Fibroblast of lung (primary cell): ENCODE measurements at regions not wholly inside any gene's neighbourhood (a gene's known extent, or its start where the extent isn't known, plus 50 kb on each side); places are given as distances from the start of the nearest gene placed in this dataset.

ENCODE experiments used
- DNase-seq, 2 donors: peaks; one replicate each; pipeline versions ENCODE4 v3.0.0 to v3.0.0-alpha.2; 2010; ENCODE audit warnings: low read depth in 2 of 2
- H2AFZ ChIP-seq: 2 replicates; pipeline ENCODE4 v1.5.1; 2012; ENCODE audit warnings: low read length, control low read depth, inconsistent platforms
- H3K27ac ChIP-seq: 2 replicates; pipeline ENCODE4 v1.5.1; 2011; ENCODE audit warnings: low read length, control low read depth; ENCODE audit not compliant: insufficient read depth
- H3K27me3 ChIP-seq: 2 replicates; pipeline ENCODE4 v1.5.1; 2011; ENCODE audit warnings: mild to moderate bottlenecking, low read length; ENCODE audit not compliant: control insufficient read depth, insufficient read depth
- H3K36me3 ChIP-seq: 2 replicates; pipeline ENCODE4 v1.5.1; 2011; ENCODE audit warnings: low read length; ENCODE audit not compliant: control insufficient read depth, insufficient read depth
- H3K4me1 ChIP-seq: 2 replicates; pipeline ENCODE4 v1.5.1; 2011; ENCODE audit warnings: low read length; ENCODE audit not compliant: control insufficient read depth, insufficient read depth; ENCODE audit errors: extremely low read depth
- H3K4me2 ChIP-seq: 2 replicates; pipeline ENCODE4 v1.5.1; 2011; ENCODE audit warnings: low read length, control low read depth; ENCODE audit not compliant: insufficient read depth; ENCODE audit errors: extremely low read depth
- H3K4me3 ChIP-seq, 4 experiments: fragments of 200-600 bp in 1 of 4; sonication (generic) in 1 of 4; replicated peaks in 1 of 4; 2 replicates each; pipeline ENCODE4 v1.5.1; 2011 to 2016; ENCODE audit warnings: low read length in 4 of 4, low read depth in 3 of 4, mild to moderate bottlenecking in 3 of 4, control low read depth in 2 of 4, inconsistent platforms in 1 of 4, mixed read lengths in 1 of 4; ENCODE audit not compliant: insufficient read depth in 1 of 4; ENCODE audit errors: control extremely low read depth in 1 of 4
- H3K79me2 ChIP-seq: 2 replicates; pipeline ENCODE4 v1.5.1; 2012; ENCODE audit warnings: mild to moderate bottlenecking, low read length, inconsistent platforms; ENCODE audit not compliant: control insufficient read depth, insufficient read depth
- H3K9ac ChIP-seq: 2 replicates; pipeline ENCODE4 v1.5.1; 2011; ENCODE audit warnings: mild to moderate bottlenecking, low read length, control low read depth; ENCODE audit not compliant: insufficient read depth
- H3K9me3 ChIP-seq: 2 replicates; pipeline ENCODE4 v1.5.1; 2012; ENCODE audit warnings: low read depth, low read length; ENCODE audit not compliant: control insufficient read depth, insufficient read depth
- H4K20me1 ChIP-seq: 2 replicates; pipeline ENCODE4 v1.5.1; 2011; ENCODE audit warnings: low read length; ENCODE audit not compliant: control insufficient read depth, insufficient read depth; ENCODE audit errors: extremely low read depth
- CTCF ChIP-seq, 2 donors: IDR thresholded peaks in 1 of 2; conservative IDR thresholded peaks in 1 of 2; 1 replicate in 1 of 2; 2 replicates in 1 of 2; pipeline ENCODE4 v1.5.1; 2011 to 2012; ENCODE audit warnings: low read length in 2 of 2, control low read depth in 1 of 2, inconsistent platforms in 1 of 2, low read depth in 1 of 2, mild to moderate bottlenecking in 1 of 2
- EZH2 ChIP-seq: IDR thresholded peaks from 2 replicates; pipeline ENCODE4 v1.5.1; 2012; ENCODE audit warnings: low read length, control low read depth, mild to moderate bottlenecking; ENCODE audit errors: missing control alignments

- Histone ChIP-seq H3K27ac (no peak overlapping the region), H3K4me2 (no peak overlapping the region)
- TF ChIP-seq CTCF (conservative IDR thresholded peaks at IDR 0.05 in 1 of 2, IDR thresholded peaks at IDR 0.05 in 1 of 2; ENCODE audit: low read depth in 1 of 2, low read length in 2 of 2) (no peak), EZH2 (no peak)
Observed at GRCh38 chr14:99079061-99079727, 192.8 kb downstream of the BCL11B start.

DNA sequence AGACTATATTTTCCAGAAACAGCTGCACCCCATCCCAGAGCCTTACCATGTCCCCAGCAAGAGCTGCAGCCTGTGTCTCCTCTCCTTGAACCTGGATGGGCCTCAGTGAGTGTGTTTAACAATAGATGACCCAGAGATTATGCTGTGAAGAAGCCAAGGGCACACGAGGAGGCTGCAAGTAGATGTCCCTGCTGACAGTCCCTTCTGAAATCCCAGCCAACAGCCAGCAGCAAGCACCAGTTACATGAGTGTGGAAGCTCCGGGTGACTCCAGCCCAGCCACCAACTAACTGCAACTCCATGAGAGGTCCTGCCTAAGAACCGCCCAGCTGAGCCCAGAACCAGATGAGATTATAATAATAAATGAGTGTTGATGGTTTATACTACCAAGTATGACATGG, 191.7 kb downstream of the BCL11B start:
- no peak overlapping the region for H2AFZ ChIP-seq
- no peak overlapping the region for H3K4me3 ChIP-seq

More at GRCh38 chr14:99079061-99079727, 192.8 kb downstream of the BCL11B start:
- Histone ChIP-seq H3K9ac (no peak overlapping the region), H3K4me1 (no peaks in the 10 kb centered on the region), H2AFZ (no peak overlapping the region), H3K27me3 (no peaks in the 10 kb centered on the region), H3K79me2 (no peaks in the 10 kb centered on the region), H4K20me1 (no peaks in the 10 kb centered on the region), H3K4me3 (no peak overlapping the region), H3K36me3 (no peaks in the 10 kb centered on the region), H3K9me3 (no peaks in the 10 kb centered on the region)
- DNase-seq: no peak

GRCh38 chr14:99081156-99081765, 190.7 kb downstream of the BCL11B start:
- no peak overlapping the region for H3K9ac ChIP-seq
- H3K36me3 ChIP-seq: no peaks in the 10 kb centered on the region
- no peaks in the 10 kb centered on the region for H3K4me1 ChIP-seq
- H3K27ac ChIP-seq: no peak overlapping the region
- H3K4me2 ChIP-seq: no peak overlapping the region
- no peak overlapping the region for H3K4me3 ChIP-seq
- H2AFZ ChIP-seq: no peak overlapping the region
- no peaks in the 10 kb centered on the region for H3K27me3 ChIP-seq
- H3K79me2 ChIP-seq: no peaks in the 10 kb centered on the region
- H4K20me1 ChIP-seq: no peaks in the 10 kb centered on the region
- DNase-seq: no peak
- no peak for TF ChIP-seq EZH2
- no peak for TF ChIP-seq CTCF (conservative IDR thresholded peaks at IDR 0.05 in 1 of 2, IDR thresholded peaks at IDR 0.05 in 1 of 2; ENCODE audit: low read depth in 1 of 2, low read length in 2 of 2)
- H3K9me3 ChIP-seq: no peaks in the 10 kb centered on the region

More for the DNA sequence above, 191.7 kb downstream of the BCL11B start:
- no peaks in the 10 kb centered on the region for H3K36me3 ChIP-seq
- no peaks in the 10 kb centered on the region for H3K27me3 ChIP-seq
- H4K20me1 ChIP-seq: no peaks in the 10 kb centered on the region
- DNase-seq: no peak
- no peak overlapping the region for H3K4me2 ChIP-seq
- no peaks in the 10 kb centered on the region for H3K4me1 ChIP-seq
- no peak overlapping the region for H3K27ac ChIP-seq
- H3K79me2 ChIP-seq: no peaks in the 10 kb centered on the region
- TF ChIP-seq EZH2: no peak
- no peak for TF ChIP-seq CTCF (conservative IDR thresholded peaks at IDR 0.05 in 1 of 2, IDR thresholded peaks at IDR 0.05 in 1 of 2; ENCODE audit: low read depth in 1 of 2, low read length in 2 of 2)
- H3K9ac ChIP-seq: no peak overlapping the region
- no peaks in the 10 kb centered on the region for H3K9me3 ChIP-seq
